Right lobe of liver (tissue), 4 donors: ENCODE measurements at regions not wholly inside any gene's neighbourhood (a gene's known extent, or its start where the extent isn't known, plus 50 kb on each side); places are given as distances from the start of the nearest gene placed in this dataset.

Experiments
- POLR2A ChIP-seq: fragments of 450-650 bp; IDR thresholded peaks from one replicate; pipeline ENCODE4 v1.6.1; 2017; ENCODE audit warnings: antibody characterized with exemption, mild to moderate bottlenecking
- TF ChIP-seq, protein P1 (sequence below), 4 donors: fragments of 200-600 bp in 3 of 4; fragments of 450-650 bp in 1 of 4; IDR thresholded peaks; one replicate each; pipeline versions ENCODE4 v1.5.1 to v1.8.0; 2016 to 2022; ENCODE audit warnings: antibody characterized with exemption in 4 of 4, mild to moderate bottlenecking in 2 of 4
- donor health status: DM: no; HTN: no; CAD: no.
- donor health status: DM: no; HTN: no; CAD: no.
- donor health status: DM: no; HTN: yes; CAD: no.

DNA sequence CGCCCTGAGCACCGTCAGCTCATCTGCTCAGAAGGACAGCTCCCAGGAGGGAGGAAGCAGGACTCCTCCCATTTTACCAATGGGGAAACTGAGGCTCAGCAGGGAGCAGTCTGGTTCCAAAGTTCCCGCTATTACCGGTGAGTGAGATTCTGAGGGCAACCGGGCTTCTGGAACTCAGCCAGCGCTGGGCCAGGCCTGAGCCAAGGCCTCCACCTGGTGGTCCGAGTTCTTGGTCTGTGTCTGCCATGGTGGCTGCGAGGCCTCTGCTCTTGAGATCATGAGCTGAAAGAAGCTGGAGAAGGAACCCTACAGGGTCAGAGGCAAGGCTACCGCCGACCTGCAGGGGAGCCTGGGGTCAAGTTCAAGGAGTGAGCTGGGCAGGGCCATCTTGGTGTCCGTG is 110.8 kb upstream of the GSE1 start:
- TF ChIP-seq, protein P1, sequence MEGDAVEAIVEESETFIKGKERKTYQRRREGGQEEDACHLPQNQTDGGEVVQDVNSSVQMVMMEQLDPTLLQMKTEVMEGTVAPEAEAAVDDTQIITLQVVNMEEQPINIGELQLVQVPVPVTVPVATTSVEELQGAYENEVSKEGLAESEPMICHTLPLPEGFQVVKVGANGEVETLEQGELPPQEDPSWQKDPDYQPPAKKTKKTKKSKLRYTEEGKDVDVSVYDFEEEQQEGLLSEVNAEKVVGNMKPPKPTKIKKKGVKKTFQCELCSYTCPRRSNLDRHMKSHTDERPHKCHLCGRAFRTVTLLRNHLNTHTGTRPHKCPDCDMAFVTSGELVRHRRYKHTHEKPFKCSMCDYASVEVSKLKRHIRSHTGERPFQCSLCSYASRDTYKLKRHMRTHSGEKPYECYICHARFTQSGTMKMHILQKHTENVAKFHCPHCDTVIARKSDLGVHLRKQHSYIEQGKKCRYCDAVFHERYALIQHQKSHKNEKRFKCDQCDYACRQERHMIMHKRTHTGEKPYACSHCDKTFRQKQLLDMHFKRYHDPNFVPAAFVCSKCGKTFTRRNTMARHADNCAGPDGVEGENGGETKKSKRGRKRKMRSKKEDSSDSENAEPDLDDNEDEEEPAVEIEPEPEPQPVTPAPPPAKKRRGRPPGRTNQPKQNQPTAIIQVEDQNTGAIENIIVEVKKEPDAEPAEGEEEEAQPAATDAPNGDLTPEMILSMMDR (IDR thresholded peaks at IDR 0.05): no peak
- TF ChIP-seq POLR2A: no peak
